Heart left ventricle (tissue), 16 donors: ENCODE measurements at regions not wholly inside any gene's neighbourhood (a gene's known extent, or its start where the extent isn't known, plus 50 kb on each side); places are given as distances from the start of the nearest gene placed in this dataset.

Source experiments
- ATAC-seq, 4 donors: fragments of 200-7000 bp; cut with Tn5 transposase; one replicate each; pipeline ENCODE4 v1.9.1; 2020 to 2022; ENCODE audit warnings: moderate library complexity in 4 of 4, mild to moderate bottlenecking in 3 of 4, moderate number of reproducible peaks in 1 of 4
- DNase-seq, 5 donors: peaks; one replicate each; pipeline ENCODE4 v3.0.0-alpha.2; 2020
- H3K27ac ChIP-seq, 12 donors: fragments of 200-600 bp; sonication (generic) in 4 of 12; one replicate each; pipeline versions ENCODE4 v1.5.0 to v1.8.0; 2016 to 2022; ENCODE audit warnings: mild to moderate bottlenecking in 2 of 12
- H3K27me3 ChIP-seq, 9 donors: fragments of 200-600 bp; sonication (generic) in 2 of 9; one replicate each; pipeline versions ENCODE4 v1.5.1 to v1.8.0; 2016 to 2022; ENCODE audit warnings: mild to moderate bottlenecking in 3 of 9
- H3K36me3 ChIP-seq, 9 donors: fragments of 200-600 bp; sonication (generic) in 2 of 9; one replicate each; pipeline versions ENCODE4 v1.5.0 to v1.8.0; 2018 to 2022; ENCODE audit warnings: mild to moderate bottlenecking in 2 of 9
- H3K4me1 ChIP-seq, 12 donors: fragments of 200-600 bp; sonication (generic) in 4 of 12; one replicate each; pipeline versions ENCODE4 v1.5.0 to v1.8.0; 2016 to 2022; ENCODE audit warnings: mild to moderate bottlenecking in 3 of 12
- H3K4me3 ChIP-seq, 12 donors: fragments of 200-600 bp; sonication (generic) in 4 of 12; one replicate each; pipeline versions ENCODE4 v1.5.0 to v1.8.0; 2017 to 2022; ENCODE audit warnings: mild to moderate bottlenecking in 9 of 12, moderate library complexity in 4 of 12
- H3K9me3 ChIP-seq, 12 donors: fragments of 200-600 bp; sonication (generic) in 4 of 12; one replicate each; pipeline versions ENCODE4 v1.5.0 to v1.8.0; 2016 to 2022; ENCODE audit warnings: mild to moderate bottlenecking in 1 of 12
- CTCF ChIP-seq, 12 donors: fragments of 200-600 bp; sonication (generic) in 4 of 12; IDR thresholded peaks; one replicate each; pipeline versions ENCODE4 v1.5.0 to v1.8.0; 2018 to 2022; ENCODE audit warnings: antibody characterized with exemption in 12 of 12, mild to moderate bottlenecking in 5 of 12
- POLR2A ChIP-seq, 2 donors: fragments of 450-650 bp; IDR thresholded peaks; one replicate each; pipeline ENCODE4 v1.6.1; 2017; ENCODE audit warnings: antibody characterized with exemption in 2 of 2, mild to moderate bottlenecking in 2 of 2, moderate library complexity in 2 of 2
- WGBS, 4 donors: extraction: QIAGEN DNeasy Blood & Tissue Kit in 2 of 4; methylation state at CpG; one replicate each; pipeline versions ENCODE4 v1.1.5 to v1.1.7; 2013 to 2018; 5-methylcytosine and 5-hydroxymethylcytosine counted together
- intact Hi-C, 10 donors: fragments of 100-400 bp; cut with DNase I; formaldehyde crosslinking; loops; one replicate each; pipeline versions ENCODE4 v1.11.1 to v1.14.2; 2022
- donor health status: ischemic (EF 13 %, LVEDD 7.1; RV severe dilation, severe dysfunction).
- donor health status: healthy with polysubstance abuse.
- donor health status: DM: no; HTN: yes; CAD: no.
- donor health status: DM: no; HTN: no; CAD: no.
- donor health status: ischemic (EF 25% LVEDD 6.9; RV normal size, moderate dysfunction).
- donor health status: ischemic (EF 25% LVEDD 5.7; RV mildly dilated, moderate dysfunction).
- donor health status: healthy.
- donor health status: DM: yes; HTN: yes; CAD: no.
- donor health status: ischemic (EF 35%, LVEDD 5.7; RV mildly dilated, moderate dysfunction).
- donor health status: nonischemic (EF 11% LVEDD 7.7; RV severe dilation, severe dysfunction).
- donor health status: DM: yes; HTN: yes; CAD: no.
- donor health status: PGD.
- donor health status: ischemic (EF 29% LVEDD 5.4; RV normal size, mild dysfunction).
- donor health status: nonischemic (EF 23%, LVEDD 6.1; RV moderate dilation, normal function).

DNA sequence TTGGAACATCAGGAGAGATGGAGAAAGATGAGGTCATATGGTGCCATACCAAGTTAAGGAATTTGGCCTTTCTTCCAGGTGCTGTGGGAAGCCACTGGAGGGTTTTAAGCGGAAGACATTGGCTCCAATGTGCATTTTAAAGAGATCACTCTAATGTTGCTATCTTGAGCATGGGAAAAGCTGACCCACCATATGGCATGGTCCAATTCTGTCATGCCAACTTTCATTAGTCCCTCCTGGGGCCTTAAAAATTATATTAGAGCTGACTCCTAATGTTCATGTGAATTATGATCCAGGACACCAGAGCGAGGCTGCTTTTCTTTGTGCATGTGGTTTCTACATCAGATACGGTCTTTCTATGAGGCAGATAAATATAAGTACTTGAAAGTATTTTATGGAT is 335.0 kb upstream of the TSHZ2 start:
- 93 to 95% (median 94%) methylated on average over 3 of the region's 3 CpGs for WGBS, 4 donors
- ATAC-seq (no peak), DNase-seq (no peak)
- TF ChIP-seq POLR2A (IDR thresholded peaks at IDR 0.05) (no peak), CTCF (IDR thresholded peaks at IDR 0.05) (no peak)
- H3K9me3 ChIP-seq = peaks cover 0 to 3% (median 0%) of the 10 kb centered on the region in 12 donors
- no peak overlapping the region for H3K4me3 ChIP-seq
- H3K27ac ChIP-seq = no peak overlapping the region
- no peaks in the 10 kb centered on the region for H3K36me3 ChIP-seq
- no peaks in the 10 kb centered on the region for H3K27me3 ChIP-seq
- intact Hi-C loops = no loop called here
- H3K4me1 ChIP-seq = no peaks in the 10 kb centered on the region

- H3K9me3 ChIP-seq = peaks cover 0 to 8% (median 2%) of the 10 kb centered on the region in 12 donors
- H3K27me3 ChIP-seq = no peaks in the 10 kb centered on the region
- intact Hi-C loops = no loop called here
- TF ChIP-seq POLR2A (IDR thresholded peaks at IDR 0.05) = no peak
- no peak for TF ChIP-seq CTCF (IDR thresholded peaks at IDR 0.05)
- ATAC-seq (no peak), DNase-seq (no peak)
- H3K4me1 ChIP-seq = no peaks in the 10 kb centered on the region
- no peak overlapping the region for H3K27ac ChIP-seq
- H3K36me3 ChIP-seq = no peaks in the 10 kb centered on the region
- 92 to 97% (median 96%) methylated on average over 4 of the region's 4 CpGs for WGBS, 4 donors
- no peak overlapping the region for H3K4me3 ChIP-seq
These were observed 340.7 kb upstream of the TSHZ2 start for GRCh38 chr20:52631469-52631868.

DNA sequence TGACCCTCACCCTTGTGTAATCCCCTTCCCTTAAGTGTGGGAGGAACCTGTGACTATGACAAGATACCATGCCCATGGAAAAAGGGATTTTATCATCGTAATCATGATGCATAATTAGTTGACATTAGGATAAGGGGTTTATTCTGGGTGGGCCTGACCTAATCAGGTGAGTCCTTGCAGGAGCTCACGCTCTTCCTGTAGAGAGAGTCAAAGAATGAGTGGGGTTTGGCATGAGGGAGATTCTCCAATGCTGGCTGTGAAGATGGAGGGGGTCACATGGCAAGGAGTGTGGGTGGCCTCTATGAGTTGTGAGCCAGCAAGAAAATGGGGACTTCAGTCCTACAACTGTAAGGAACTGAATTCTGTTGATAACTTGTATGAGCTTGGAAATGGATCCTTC is 342.0 kb upstream of the TSHZ2 start:
- H3K9me3 ChIP-seq = peaks cover 0 to 8% (median 2%) of the 10 kb centered on the region in 12 donors
- DNase-seq (no peak), ATAC-seq (no peak)
- 43 to 64% (median 56%) methylated on average over 2 of the region's 2 CpGs for WGBS, 4 donors
- no peaks in the 10 kb centered on the region for H3K36me3 ChIP-seq
- TF ChIP-seq POLR2A (IDR thresholded peaks at IDR 0.05) (no peak), CTCF (IDR thresholded peaks at IDR 0.05) (no peak)
- intact Hi-C loops = no loop called here
- no peaks in the 10 kb centered on the region for H3K4me1 ChIP-seq
- no peaks in the 10 kb centered on the region for H3K27me3 ChIP-seq
- H3K27ac ChIP-seq = no peak overlapping the region
- no peak overlapping the region for H3K4me3 ChIP-seq

GRCh38 chr20:52624281-52624680 is 347.9 kb upstream of the TSHZ2 start:
- Histone ChIP-seq H3K27ac (no peak overlapping the region), H3K4me1 (no peaks in the 10 kb centered on the region), H3K4me3 (no peak overlapping the region), H3K36me3 (no peaks in the 10 kb centered on the region), H3K9me3 (no peaks in the 10 kb centered on the region), H3K27me3 (no peaks in the 10 kb centered on the region)
- ATAC-seq = no peak
- DNase-seq = no peak
- intact Hi-C loops = no loop called here
- 82 to 87% (median 85%) methylated on average over 4 of the region's 4 CpGs for whole genome bisulfite sequencing, 4 donors
- TF ChIP-seq CTCF (IDR thresholded peaks at IDR 0.05) (no peak), POLR2A (IDR thresholded peaks at IDR 0.05) (no peak)
